Calu3 (cell line): ENCODE measurements at regions not wholly inside any gene's neighbourhood (a gene's known extent, or its start where the extent isn't known, plus 50 kb on each side); places are given as distances from the start of the nearest gene placed in this dataset.

ENCODE experiments used
- BruUV-seq: library from RNA; stranded (reverse); fragments of 400-500 nt; replicated peaks from 2 replicates; lab custom pipeline; 2021; lab: Mats Ljungman, UMichigan
- CTCF ChIA-PET: fragments of 300-600 bp; sonication (Branson Sonifier 250); formaldehyde crosslinking; loops from one replicate; lab custom pipeline; 2022; ENCODE audit warnings: antibody characterized with exemption; lab: Charles Lee
- DNase-seq: peaks from one replicate; pipeline ENCODE4 v3.0.0; 2022
- H3K27ac Mint-ChIP-seq: one replicate; pipeline ENCODE4 v1.8.0; 2022; ENCODE audit warnings: mixed read lengths; ENCODE audit not compliant: unreplicated experiment
- H3K27me3 Mint-ChIP-seq: one replicate; pipeline ENCODE4 v1.8.0; 2022; ENCODE audit warnings: mixed read lengths; ENCODE audit not compliant: unreplicated experiment
- H3K36me3 Mint-ChIP-seq: one replicate; pipeline ENCODE4 v1.8.0; 2022; ENCODE audit warnings: mild to moderate bottlenecking, moderate library complexity, mixed read lengths; ENCODE audit not compliant: insufficient read depth, unreplicated experiment
- H3K4me1 Mint-ChIP-seq: one replicate; pipeline ENCODE4 v1.8.0; 2022; ENCODE audit warnings: mild to moderate bottlenecking, low read depth, mixed read lengths; ENCODE audit not compliant: unreplicated experiment
- H3K4me3 Mint-ChIP-seq: one replicate; pipeline ENCODE4 v1.8.0; 2022; ENCODE audit warnings: mild to moderate bottlenecking, low read depth, moderate library complexity, mixed read lengths; ENCODE audit not compliant: unreplicated experiment
- H3K9me3 Mint-ChIP-seq: one replicate; pipeline ENCODE4 v1.8.0; 2022; ENCODE audit warnings: low read depth, mixed read lengths; ENCODE audit not compliant: unreplicated experiment
- intact Hi-C: fragments of 100-400 bp; cut with micrococcal nuclease; formaldehyde crosslinking; loops from one replicate; pipeline ENCODE4 v1.10.0; 2022; ENCODE audit not compliant: unreplicated experiment
- TF ChIP-seq, protein P1 (sequence below): fragments of 200-600 bp; IDR thresholded peaks from one replicate; pipeline ENCODE4 v1.8.0; 2022; ENCODE audit warnings: antibody characterized with exemption; ENCODE audit not compliant: unreplicated experiment

DNA sequence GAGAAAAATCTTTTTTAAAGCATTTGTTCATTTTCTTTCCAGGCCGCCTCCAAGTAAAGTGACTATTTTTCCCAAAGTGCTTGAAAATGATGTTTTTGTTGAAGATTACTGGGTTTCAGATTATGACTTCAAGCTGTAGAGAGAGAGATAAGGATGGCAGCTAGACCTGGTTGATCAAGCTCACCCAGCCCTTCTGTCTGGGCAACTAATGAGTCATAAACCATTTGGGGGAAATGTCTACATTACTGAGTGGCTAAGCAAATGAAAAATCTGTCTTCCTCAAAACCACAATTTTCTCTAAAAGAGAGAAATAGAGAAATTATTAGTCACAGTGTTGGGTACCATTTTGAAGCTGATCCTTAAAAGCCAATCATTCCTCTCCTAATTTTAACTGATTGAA lies 355.4 kb upstream of the CPEB2 start:
- no peak for DNase-seq
- peaks cover 3% of the 10 kb centered on the region for H3K9me3 Mint-ChIP-seq
- intact Hi-C loops: no loop called here
- no TSS peak for BruUV-seq
- no peaks in the 10 kb centered on the region for H3K36me3 Mint-ChIP-seq
- CTCF ChIA-PET: no interaction called here
- no peaks in the 10 kb centered on the region for H3K4me1 Mint-ChIP-seq
- H3K27me3 Mint-ChIP-seq: no peaks in the 10 kb centered on the region
- TF ChIP-seq, protein P1, sequence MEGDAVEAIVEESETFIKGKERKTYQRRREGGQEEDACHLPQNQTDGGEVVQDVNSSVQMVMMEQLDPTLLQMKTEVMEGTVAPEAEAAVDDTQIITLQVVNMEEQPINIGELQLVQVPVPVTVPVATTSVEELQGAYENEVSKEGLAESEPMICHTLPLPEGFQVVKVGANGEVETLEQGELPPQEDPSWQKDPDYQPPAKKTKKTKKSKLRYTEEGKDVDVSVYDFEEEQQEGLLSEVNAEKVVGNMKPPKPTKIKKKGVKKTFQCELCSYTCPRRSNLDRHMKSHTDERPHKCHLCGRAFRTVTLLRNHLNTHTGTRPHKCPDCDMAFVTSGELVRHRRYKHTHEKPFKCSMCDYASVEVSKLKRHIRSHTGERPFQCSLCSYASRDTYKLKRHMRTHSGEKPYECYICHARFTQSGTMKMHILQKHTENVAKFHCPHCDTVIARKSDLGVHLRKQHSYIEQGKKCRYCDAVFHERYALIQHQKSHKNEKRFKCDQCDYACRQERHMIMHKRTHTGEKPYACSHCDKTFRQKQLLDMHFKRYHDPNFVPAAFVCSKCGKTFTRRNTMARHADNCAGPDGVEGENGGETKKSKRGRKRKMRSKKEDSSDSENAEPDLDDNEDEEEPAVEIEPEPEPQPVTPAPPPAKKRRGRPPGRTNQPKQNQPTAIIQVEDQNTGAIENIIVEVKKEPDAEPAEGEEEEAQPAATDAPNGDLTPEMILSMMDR: no peak
- no peak overlapping the region for H3K4me3 Mint-ChIP-seq
- no peak overlapping the region for H3K27ac Mint-ChIP-seq

DNA sequence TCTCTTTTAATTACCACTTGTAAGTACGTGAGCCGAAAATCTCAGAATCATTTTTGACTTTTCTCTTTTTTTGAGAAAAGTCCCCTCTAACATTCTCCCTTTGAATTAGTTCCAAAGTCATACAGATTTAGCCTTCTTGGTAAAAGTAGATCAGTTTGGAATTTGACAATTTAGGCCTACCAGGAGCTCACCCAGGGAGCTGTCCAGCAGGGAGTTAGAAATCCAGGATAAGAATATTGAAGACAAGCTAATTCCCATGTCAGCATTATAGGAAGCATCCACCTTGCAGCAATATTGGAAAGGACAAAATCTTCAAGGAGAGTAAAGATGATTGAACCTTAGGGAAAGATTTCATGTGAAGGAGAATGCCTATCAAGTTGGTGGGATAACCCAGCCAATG lies 352.2 kb upstream of the CPEB2 start:
- intact Hi-C loops: no loop called here
- BruUV-seq: no TSS peak
- CTCF ChIA-PET: no interaction called here
- TF ChIP-seq, protein P1: no peak
- Mint-ChIP-seq H3K4me3 (no peak overlapping the region), H3K36me3 (no peaks in the 10 kb centered on the region), H3K27ac (no peak overlapping the region), H3K27me3 (no peaks in the 10 kb centered on the region), H3K9me3 (peaks cover 3% of the 10 kb centered on the region), H3K4me1 (no peaks in the 10 kb centered on the region)
- no peak for DNase-seq

DNA sequence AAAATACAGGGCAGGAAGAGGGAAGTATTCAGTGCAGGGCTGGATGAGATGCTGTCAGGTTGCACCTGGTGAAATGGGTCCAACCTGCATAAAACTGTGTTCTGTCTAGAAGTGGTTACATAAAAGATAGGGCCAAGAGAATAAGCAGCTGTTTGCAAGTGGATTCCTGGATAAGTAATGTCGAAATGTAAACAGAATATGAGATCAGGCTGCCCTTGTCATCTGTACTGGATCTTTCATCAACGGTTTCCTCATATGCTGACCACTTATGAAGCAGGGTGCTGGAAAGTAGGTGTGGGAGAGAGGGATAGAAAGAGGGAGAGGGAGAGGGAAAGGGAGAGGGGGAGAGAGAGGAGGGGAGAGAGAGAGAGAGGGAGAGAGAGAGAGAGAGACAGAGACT lies 349.8 kb upstream of the CPEB2 start:
- BruUV-seq: no TSS peak

DNA sequence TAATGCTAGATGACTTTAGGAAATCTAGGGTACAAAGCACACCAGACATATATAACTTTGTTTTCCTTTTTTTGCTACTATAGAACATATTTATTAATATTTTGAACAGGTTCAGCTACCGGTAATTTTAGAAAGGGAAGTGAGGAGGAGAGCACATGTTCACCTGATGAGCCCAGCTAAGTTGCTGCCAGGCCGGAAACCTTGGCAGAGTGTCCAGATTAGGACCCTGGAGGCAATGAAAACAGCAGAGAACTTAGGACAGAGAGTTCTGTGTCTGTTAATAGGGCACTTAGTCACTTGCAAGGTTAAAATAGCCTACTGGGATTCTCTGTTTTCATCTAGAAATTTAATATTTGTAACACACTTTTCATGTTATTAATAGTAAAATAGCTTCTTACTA lies 348.9 kb upstream of the CPEB2 start:
- H3K9me3 Mint-ChIP-seq: peaks cover 4% of the 10 kb centered on the region
- BruUV-seq: no TSS peak
- intact Hi-C loops: no loop called here

More for the DNA sequence above, 349.8 kb upstream of the CPEB2 start:
- CTCF ChIA-PET: no interaction called here
- DNase-seq: no peak
- Mint-ChIP-seq H3K27ac (no peak overlapping the region), H3K27me3 (no peaks in the 10 kb centered on the region), H3K4me1 (no peaks in the 10 kb centered on the region), H3K4me3 (no peak overlapping the region), H3K9me3 (peaks cover 5% of the 10 kb centered on the region), H3K36me3 (no peaks in the 10 kb centered on the region)
- TF ChIP-seq, protein P1: no peak
- intact Hi-C loops: no loop called here

More for the DNA sequence above, 348.9 kb upstream of the CPEB2 start:
- Mint-ChIP-seq H3K36me3 (no peaks in the 10 kb centered on the region), H3K27ac (no peak overlapping the region), H3K27me3 (no peaks in the 10 kb centered on the region), H3K4me1 (no peaks in the 10 kb centered on the region), H3K4me3 (no peak overlapping the region)
- TF ChIP-seq, protein P1: no peak
- DNase-seq: no peak
- CTCF ChIA-PET: no interaction called here
